ENCODE measurements at regions not wholly inside any gene's neighbourhood (a gene's known extent, or its start where the extent isn't known, plus 50 kb on each side); places are given as distances from the start of the nearest gene placed in this dataset.

DNA sequence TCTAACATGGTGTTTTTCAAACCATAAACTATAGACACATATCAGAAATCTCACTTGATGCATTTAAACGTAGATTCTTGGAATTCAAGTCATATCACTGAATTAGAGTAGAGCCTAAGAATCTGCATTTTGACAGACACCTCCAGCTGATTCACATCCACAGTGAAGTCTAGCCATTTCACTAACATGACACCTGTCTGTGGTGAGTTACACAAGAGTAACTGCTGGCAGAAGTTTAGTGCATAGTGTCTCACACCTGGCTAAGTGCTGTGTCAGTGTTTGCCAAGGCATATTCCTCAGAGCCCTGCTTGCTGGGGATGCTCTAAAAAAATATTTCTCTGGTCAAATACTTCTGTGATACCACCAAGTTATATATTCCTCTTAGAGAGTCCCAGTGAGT, 237.5 kb upstream of the DIAPH2 start:
- Histone ChIP-seq H3K9me3 (replicated peaks in 1 of 3) (no peaks in the 10 kb centered on the region), H3K36me3 (replicated peaks in 1 of 2) (no peaks in the 10 kb centered on the region), H3K27me3 (peaks cover 15% of the 10 kb centered on the region), H3K4me1 (replicated peaks in 1 of 2) (no peaks in the 10 kb centered on the region), H3K4me3 (no peak overlapping the region), H3K27ac (no peak overlapping the region)
- no peak for TF ChIP-seq POLR2A (IDR thresholded peaks at IDR 0.05)
- TF ChIP-seq, protein P1, sequence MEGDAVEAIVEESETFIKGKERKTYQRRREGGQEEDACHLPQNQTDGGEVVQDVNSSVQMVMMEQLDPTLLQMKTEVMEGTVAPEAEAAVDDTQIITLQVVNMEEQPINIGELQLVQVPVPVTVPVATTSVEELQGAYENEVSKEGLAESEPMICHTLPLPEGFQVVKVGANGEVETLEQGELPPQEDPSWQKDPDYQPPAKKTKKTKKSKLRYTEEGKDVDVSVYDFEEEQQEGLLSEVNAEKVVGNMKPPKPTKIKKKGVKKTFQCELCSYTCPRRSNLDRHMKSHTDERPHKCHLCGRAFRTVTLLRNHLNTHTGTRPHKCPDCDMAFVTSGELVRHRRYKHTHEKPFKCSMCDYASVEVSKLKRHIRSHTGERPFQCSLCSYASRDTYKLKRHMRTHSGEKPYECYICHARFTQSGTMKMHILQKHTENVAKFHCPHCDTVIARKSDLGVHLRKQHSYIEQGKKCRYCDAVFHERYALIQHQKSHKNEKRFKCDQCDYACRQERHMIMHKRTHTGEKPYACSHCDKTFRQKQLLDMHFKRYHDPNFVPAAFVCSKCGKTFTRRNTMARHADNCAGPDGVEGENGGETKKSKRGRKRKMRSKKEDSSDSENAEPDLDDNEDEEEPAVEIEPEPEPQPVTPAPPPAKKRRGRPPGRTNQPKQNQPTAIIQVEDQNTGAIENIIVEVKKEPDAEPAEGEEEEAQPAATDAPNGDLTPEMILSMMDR (IDR thresholded peaks at IDR 0.05) = no peak
- intact Hi-C loops (cut with DNase I) = no loop called here
- no peak for DNase-seq
- 27 to 86% (median 57%) methylated on average over 1 of the region's 1 CpG for WGBS, 4 donors

DNA sequence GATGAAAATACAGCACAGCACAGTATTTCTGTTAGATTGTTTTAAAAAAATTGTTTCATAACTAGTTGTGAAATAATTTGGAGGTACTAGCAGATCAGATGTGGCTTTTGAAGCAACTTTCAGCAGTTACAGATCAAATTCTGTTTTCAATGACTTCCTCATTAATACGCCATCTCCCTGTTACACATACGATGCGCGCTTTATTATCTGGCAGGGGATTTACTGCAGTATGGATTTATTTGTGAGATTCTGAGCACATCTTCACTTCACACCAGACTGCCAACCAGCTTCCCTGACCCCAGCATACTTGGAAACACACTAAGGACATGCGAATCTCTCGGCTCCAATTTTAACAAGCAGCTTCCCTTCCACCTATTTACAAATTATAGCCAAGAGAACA, 235.5 kb upstream of the DIAPH2 start:
- 66 to 93% (median 85%) methylated on average over 6 of the region's 6 CpGs for WGBS, 4 donors
- no peak overlapping the region for H3K4me3 ChIP-seq
- no peaks in the 10 kb centered on the region for H3K4me1 ChIP-seq (replicated peaks in 1 of 2)
- no peaks in the 10 kb centered on the region for H3K36me3 ChIP-seq (replicated peaks in 1 of 2)
- no peak for DNase-seq
- TF ChIP-seq POLR2A (IDR thresholded peaks at IDR 0.05) = no peak
- TF ChIP-seq, protein P1 (IDR thresholded peaks at IDR 0.05) = no peak
- H3K9me3 ChIP-seq (replicated peaks in 1 of 3) = no peaks in the 10 kb centered on the region
- intact Hi-C loops (cut with DNase I) = no loop called here
- H3K27me3 ChIP-seq = peaks cover 10% of the 10 kb centered on the region
- no peak overlapping the region for H3K27ac ChIP-seq

DNA sequence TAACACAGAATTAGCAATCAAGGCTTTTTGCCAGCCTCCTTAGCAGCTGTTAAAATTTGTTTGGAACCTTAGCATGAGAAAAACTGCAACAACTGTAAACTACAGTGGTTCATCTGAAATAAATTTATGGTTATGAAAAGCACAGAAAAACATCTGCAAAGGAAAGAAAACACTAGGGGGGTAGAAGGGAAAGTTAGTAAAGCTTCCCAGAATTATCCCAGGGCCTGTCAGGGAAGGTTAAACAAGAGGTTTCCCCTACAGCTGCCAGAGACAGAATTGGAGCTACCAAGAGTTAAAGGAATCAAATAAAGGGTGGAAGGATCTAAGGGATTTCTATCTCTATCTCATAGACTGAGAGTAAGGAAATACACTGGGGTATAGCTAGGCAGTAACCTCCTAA, 234.7 kb upstream of the DIAPH2 start:
- Histone ChIP-seq H3K36me3 (replicated peaks in 1 of 2) (no peaks in the 10 kb centered on the region), H3K27ac (no peak overlapping the region), H3K27me3 (peaks cover 10% of the 10 kb centered on the region), H3K4me1 (replicated peaks in 1 of 2) (no peaks in the 10 kb centered on the region), H3K4me3 (no peak overlapping the region), H3K9me3 (replicated peaks in 1 of 3) (no peaks in the 10 kb centered on the region)
- no peak for DNase-seq
- intact Hi-C loops (cut with DNase I) = no loop called here
- TF ChIP-seq POLR2A (IDR thresholded peaks at IDR 0.05) = no peak
- TF ChIP-seq, protein P1 (IDR thresholded peaks at IDR 0.05) = no peak

DNA sequence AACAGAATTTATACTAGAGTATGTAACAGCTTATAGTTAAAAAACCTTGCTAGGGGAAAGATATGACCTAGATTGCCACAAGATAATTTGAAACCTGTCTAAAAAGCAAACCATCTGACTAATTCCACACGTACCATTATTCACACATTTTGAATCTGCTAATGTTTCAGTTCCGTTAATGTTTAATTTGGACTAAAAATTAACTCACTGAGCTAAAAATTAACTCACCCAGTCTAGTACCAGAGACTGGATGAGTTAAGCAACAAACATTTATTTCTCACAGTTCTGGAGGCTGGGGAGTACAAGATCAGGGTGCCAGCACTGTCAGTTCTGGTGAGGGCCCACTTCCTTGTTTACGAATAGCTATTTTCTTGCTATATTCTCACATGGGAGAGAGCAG, 231.5 kb upstream of the DIAPH2 start:
- no peaks in the 10 kb centered on the region for H3K9me3 ChIP-seq (replicated peaks in 1 of 3)
- no peak for DNase-seq
- no peaks in the 10 kb centered on the region for H3K4me1 ChIP-seq (replicated peaks in 1 of 2)
- H3K4me3 ChIP-seq = no peak overlapping the region
- no peak for TF ChIP-seq POLR2A (IDR thresholded peaks at IDR 0.05)
- TF ChIP-seq, protein P1 (IDR thresholded peaks at IDR 0.05) = no peak
- no peaks in the 10 kb centered on the region for H3K27me3 ChIP-seq
- 69 to 80% (median 72%) methylated on average over 3 of the region's 3 CpGs for WGBS, 4 donors
- H3K27ac ChIP-seq = no peak overlapping the region
- no peaks in the 10 kb centered on the region for H3K36me3 ChIP-seq (replicated peaks in 1 of 2)
- intact Hi-C loops (cut with DNase I) = no loop called here
